ENCODE measurements at regions not wholly inside any gene's neighbourhood (a gene's known extent, or its start where the extent isn't known, plus 50 kb on each side); places are given as distances from the start of the nearest gene placed in this dataset.

GRCh38 chr6:47403801-47404200 is 73.8 kb upstream of the CD2AP start:
- intact Hi-C loops (cut with micrococcal nuclease): no loop called here
- Mint-ChIP-seq H3K36me3 (no peaks in the 10 kb centered on the region), H3K4me1 (no peaks in the 10 kb centered on the region), H3K9me3 (no peaks in the 10 kb centered on the region), H3K27me3 (peaks cover 0 to 13% (median 0%) of the 10 kb centered on the region in 5 donors), H3K4me3 (no peak overlapping the region), H3K27ac (no peak overlapping the region)
- DNase-seq: no peak
- Histone ChIP-seq H3K36me3 (ENCODE audit: control insufficient read depth in 2 of 3, insufficient read depth in 3 of 3, low read length in 3 of 3) (no peaks in the 10 kb centered on the region), H3K4me1 (ENCODE audit: control insufficient read depth in 2 of 2, insufficient read depth in 2 of 2, low read length in 2 of 2) (no peaks in the 10 kb centered on the region), H3K9me3 (ENCODE audit: control insufficient read depth in 2 of 3, low read length in 3 of 3) (no peaks in the 10 kb centered on the region), H3K27me3 (ENCODE audit: control insufficient read depth in 2 of 2, insufficient read depth in 2 of 2, low read length in 2 of 2) (no peaks in the 10 kb centered on the region), H3K4me3 (ENCODE audit: low read length) (no peak overlapping the region), H3K27ac (ENCODE audit: low read depth, low read length) (no peak overlapping the region)
- ATAC-seq: no peak
- CTCF ChIA-PET: no interaction called here
- POLR2A ChIA-PET: no interaction called here

GRCh38 chr6:47404435-47404834 is 73.2 kb upstream of the CD2AP start:
- no peak for ATAC-seq
- intact Hi-C loops (cut with micrococcal nuclease): no loop called here
- no peak for DNase-seq
- Mint-ChIP-seq H3K4me3 (no peak overlapping the region), H3K9me3 (no peaks in the 10 kb centered on the region), H3K27ac (no peak overlapping the region), H3K27me3 (peaks cover 0 to 13% (median 0%) of the 10 kb centered on the region in 5 donors), H3K36me3 (no peaks in the 10 kb centered on the region), H3K4me1 (no peaks in the 10 kb centered on the region)
- H3K4me3 ChIP-seq (ENCODE audit: low read length): no peak overlapping the region
- no peaks in the 10 kb centered on the region for H3K27me3 ChIP-seq (ENCODE audit: control insufficient read depth in 2 of 2, insufficient read depth in 2 of 2, low read length in 2 of 2)
- no peaks in the 10 kb centered on the region for H3K36me3 ChIP-seq (ENCODE audit: control insufficient read depth in 2 of 3, insufficient read depth in 3 of 3, low read length in 3 of 3)
- H3K9me3 ChIP-seq (ENCODE audit: control insufficient read depth in 2 of 3, low read length in 3 of 3): no peaks in the 10 kb centered on the region
- no peak overlapping the region for H3K27ac ChIP-seq (ENCODE audit: low read depth, low read length)
- CTCF ChIA-PET: no interaction called here
- POLR2A ChIA-PET: no interaction called here
- H3K4me1 ChIP-seq (ENCODE audit: control insufficient read depth in 2 of 2, insufficient read depth in 2 of 2, low read length in 2 of 2): no peaks in the 10 kb centered on the region

- Histone ChIP-seq H3K4me3 (ENCODE audit: low read length) (no peak overlapping the region), H3K27me3 (ENCODE audit: control insufficient read depth in 2 of 2, insufficient read depth in 2 of 2, low read length in 2 of 2) (no peaks in the 10 kb centered on the region), H3K27ac (ENCODE audit: low read depth, low read length) (no peak overlapping the region), H3K36me3 (ENCODE audit: control insufficient read depth in 2 of 3, insufficient read depth in 3 of 3, low read length in 3 of 3) (no peaks in the 10 kb centered on the region), H3K9me3 (ENCODE audit: control insufficient read depth in 2 of 3, low read length in 3 of 3) (no peaks in the 10 kb centered on the region), H3K4me1 (ENCODE audit: control insufficient read depth in 2 of 2, insufficient read depth in 2 of 2, low read length in 2 of 2) (no peaks in the 10 kb centered on the region)
- Mint-ChIP-seq H3K4me3 (no peak overlapping the region), H3K36me3 (no peaks in the 10 kb centered on the region), H3K27me3 (peaks cover 0 to 10% (median 0%) of the 10 kb centered on the region in 5 donors), H3K27ac (no peak overlapping the region), H3K9me3 (no peaks in the 10 kb centered on the region), H3K4me1 (no peaks in the 10 kb centered on the region)
- ChIA-PET CTCF (no interaction called here), POLR2A (no interaction called here)
- intact Hi-C loops (cut with micrococcal nuclease): no loop called here
- ATAC-seq (no peak), DNase-seq (no peak)
These were observed 72.3 kb upstream of the CD2AP start for GRCh38 chr6:47405273-47405672.

GRCh38 chr6:47407300-47408281 is 70.0 kb upstream of the CD2AP start:
- Mint-ChIP-seq H3K4me1 (no peaks in the 10 kb centered on the region), H3K9me3 (no peaks in the 10 kb centered on the region), H3K27ac (no peak overlapping the region), H3K36me3 (no peaks in the 10 kb centered on the region), H3K27me3 (peaks cover 0 to 11% (median 0%) of the 10 kb centered on the region in 5 donors), H3K4me3 (no peak overlapping the region)
- Histone ChIP-seq H3K4me3 (ENCODE audit: low read length) (no peak overlapping the region), H3K27me3 (ENCODE audit: control insufficient read depth in 2 of 2, insufficient read depth in 2 of 2, low read length in 2 of 2) (no peaks in the 10 kb centered on the region), H3K36me3 (ENCODE audit: control insufficient read depth in 2 of 3, insufficient read depth in 3 of 3, low read length in 3 of 3) (no peaks in the 10 kb centered on the region), H3K27ac (ENCODE audit: low read depth, low read length) (no peak overlapping the region), H3K9me3 (ENCODE audit: control insufficient read depth in 2 of 3, low read length in 3 of 3) (no peaks in the 10 kb centered on the region), H3K4me1 (ENCODE audit: control insufficient read depth in 2 of 2, insufficient read depth in 2 of 2, low read length in 2 of 2) (no peaks in the 10 kb centered on the region)
- CTCF ChIA-PET: interaction anchor here (1.2 kb wide), 1 partner anchor 327 kb away, joined by 3 read pairs; no protein-coding TSS in a partner anchor
- no peak for ATAC-seq
- POLR2A ChIA-PET: no interaction called here
- intact Hi-C loops (cut with micrococcal nuclease): no loop called here
- DNase-seq: no peak

GRCh38 chr6:47413752-47414422 is 63.7 kb upstream of the CD2AP start:
- H3K9me3 Mint-ChIP-seq: peaks cover 0 to 4% (median 0%) of the 10 kb centered on the region in 11 donors
- peak in 7 of 9 donors; percentile 25 to 70 (median 62) for DNase-seq

GRCh38 chr6:47414423-47415167 is 63.0 kb upstream of the CD2AP start:
- peaks cover 3 to 8% of the 10 kb centered on the region in 2 donors for H3K4me1 ChIP-seq (ENCODE audit: control insufficient read depth in 2 of 2, insufficient read depth in 2 of 2, low read length in 2 of 2)
- peak overlapping the region; percentile 57 for H3K4me3 ChIP-seq (ENCODE audit: low read length)
- no peaks in the 10 kb centered on the region for H3K27me3 ChIP-seq (ENCODE audit: control insufficient read depth in 2 of 2, insufficient read depth in 2 of 2, low read length in 2 of 2)
- Mint-ChIP-seq H3K9me3 (peaks cover 0 to 4% (median 0%) of the 10 kb centered on the region in 11 donors), H3K4me3 (peak overlapping the region; percentile 76 to 94 (median 84)), H3K4me1 (peaks cover 6 to 32% (median 16%) of the 10 kb centered on the region in 7 donors), H3K27ac (peak overlapping the region; percentile 71 to 90 (median 86)), H3K27me3 (peaks cover 0 to 16% (median 0%) of the 10 kb centered on the region in 5 donors), H3K36me3 (peaks cover 0 to 18% (median 0%) of the 10 kb centered on the region in 5 donors)
- ChIA-PET CTCF (interaction anchor here (0.6 to 2.4 kb wide), 5 partner anchors 17 to 366 kb away, joined by 3 to 12 read pairs (median 3); partner anchors contain the start of gene CD2AP), POLR2A (interaction anchor here (1.7 kb wide), 1 partner anchor 62 kb away, joined by 19 read pairs; the partner anchor contains the start of gene CD2AP)
- intact Hi-C loops (cut with micrococcal nuclease): loop anchor here (1.0 to 5.0 kb wide), 9 partner anchors 63 to 1995 kb away; partner anchors contain the start of gene CD2AP (in 1 of the 2)
- peak in 7 of 9 donors; percentile 26 to 63 (median 47) for DNase-seq
- no peaks in the 10 kb centered on the region for H3K36me3 ChIP-seq (ENCODE audit: control insufficient read depth in 2 of 3, insufficient read depth in 3 of 3, low read length in 3 of 3)
- peak overlapping the region; percentile 54 for H3K27ac ChIP-seq (ENCODE audit: low read depth, low read length)
- ATAC-seq: peak; percentile 58
- H3K9me3 ChIP-seq (ENCODE audit: control insufficient read depth in 2 of 3, low read length in 3 of 3): no peaks in the 10 kb centered on the region

More at GRCh38 chr6:47413752-47414422, 63.7 kb upstream of the CD2AP start:
- Mint-ChIP-seq H3K27me3 (peaks cover 0 to 11% (median 0%) of the 10 kb centered on the region in 5 donors), H3K4me3 (peak overlapping the region; percentile 76 to 94 (median 84)), H3K27ac (peak overlapping the region; percentile 28 to 90 (median 86)), H3K4me1 (peaks cover 6 to 29% (median 16%) of the 10 kb centered on the region in 7 donors), H3K36me3 (peaks cover 0 to 18% (median 0%) of the 10 kb centered on the region in 5 donors)
- intact Hi-C loops (cut with micrococcal nuclease): loop anchor here (1.0 to 5.0 kb wide), 9 partner anchors 63 to 1995 kb away; partner anchors contain the start of gene CD2AP (in 1 of the 2)
- peak overlapping the region; percentile 54 for H3K27ac ChIP-seq (ENCODE audit: low read depth, low read length)
- ChIA-PET CTCF (interaction anchor here (0.6 to 2.4 kb wide), 8 partner anchors 14 to 371 kb away, joined by 3 to 12 read pairs (median 3); partner anchors contain the start of gene CD2AP), POLR2A (interaction anchor here (1.7 kb wide), 1 partner anchor 63 kb away, joined by 19 read pairs; the partner anchor contains the start of gene CD2AP)
- no peaks in the 10 kb centered on the region for H3K36me3 ChIP-seq (ENCODE audit: control insufficient read depth in 2 of 3, insufficient read depth in 3 of 3, low read length in 3 of 3)
- peaks cover 3 to 8% of the 10 kb centered on the region in 2 donors for H3K4me1 ChIP-seq (ENCODE audit: control insufficient read depth in 2 of 2, insufficient read depth in 2 of 2, low read length in 2 of 2)
- no peaks in the 10 kb centered on the region for H3K27me3 ChIP-seq (ENCODE audit: control insufficient read depth in 2 of 2, insufficient read depth in 2 of 2, low read length in 2 of 2)
- no peaks in the 10 kb centered on the region for H3K9me3 ChIP-seq (ENCODE audit: control insufficient read depth in 2 of 3, low read length in 3 of 3)
- ATAC-seq: peak; percentile 94
- peak overlapping the region; percentile 57 for H3K4me3 ChIP-seq (ENCODE audit: low read length)

All from naive thymus-derived CD4-positive, alpha-beta T cell (primary cell).